Vagina (tissue), 2 donors: ENCODE measurements at regions not wholly inside any gene's neighbourhood (a gene's known extent, or its start where the extent isn't known, plus 50 kb on each side); places are given as distances from the start of the nearest gene placed in this dataset.

Experiments used
- CTCF ChIP-seq, 3 experiments: fragments of 450-650 bp in 2 of 3; fragments of 200-600 bp in 1 of 3; sonication (generic) in 1 of 3; IDR thresholded peaks; one replicate each; pipeline ENCODE4 v1.5.1; 2017 to 2019; ENCODE audit warnings: antibody characterized with exemption in 3 of 3, mild to moderate bottlenecking in 2 of 3, moderate library complexity in 2 of 3
- POLR2A ChIP-seq, 2 donors: fragments of 450-650 bp; IDR thresholded peaks; one replicate each; pipeline ENCODE4 v1.6.1; 2017; ENCODE audit warnings: antibody characterized with exemption in 2 of 2, mild to moderate bottlenecking in 2 of 2, moderate library complexity in 2 of 2

- TF ChIP-seq CTCF (IDR thresholded peaks at IDR 0.05) (no peak), POLR2A (IDR thresholded peaks at IDR 0.05) (no peak)
These were observed 76.4 kb upstream of the BET1 start for GRCh38 chr7:94080551-94080950.
